ENCODE measurements at regions not wholly inside any gene's neighbourhood (a gene's known extent, or its start where the extent isn't known, plus 50 kb on each side); places are given as distances from the start of the nearest gene placed in this dataset.

DNA sequence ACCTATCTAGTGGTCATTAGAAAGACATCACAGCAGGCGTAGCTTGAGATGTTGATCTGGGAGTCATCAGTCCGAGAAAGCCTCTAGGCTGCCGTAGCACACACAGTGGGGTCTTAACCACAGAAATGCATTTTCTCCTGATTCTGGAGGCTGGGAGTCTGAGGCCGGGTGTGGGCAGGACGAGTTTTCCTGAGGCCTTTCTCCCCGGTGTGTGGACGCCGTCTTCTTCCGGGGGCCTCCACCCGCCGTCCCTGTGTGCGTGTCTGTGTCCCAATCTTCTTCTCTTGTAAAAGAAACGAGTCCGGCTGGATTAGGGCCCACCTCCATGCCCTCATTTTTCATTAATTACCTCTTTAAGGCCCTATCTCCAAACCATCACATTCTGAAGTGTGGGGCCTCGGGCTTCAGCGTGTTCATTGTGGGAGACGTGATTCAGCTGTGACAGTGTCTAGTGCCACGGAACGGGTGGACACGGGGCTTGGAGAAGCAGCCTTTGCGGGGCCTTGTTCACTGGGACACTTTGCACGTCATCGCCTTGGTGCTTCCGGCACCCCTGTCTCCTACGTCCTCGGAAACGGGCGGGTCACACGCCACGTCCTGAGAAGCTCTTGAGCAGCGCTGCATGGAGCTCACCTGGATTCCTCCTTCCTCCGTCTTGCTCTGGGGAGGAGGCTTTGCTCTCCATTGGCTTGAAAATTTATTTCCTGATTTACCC lies 208.9 kb upstream of the SOX1 start:
- TF ChIP-seq GATA2 (IDR thresholded peaks at IDR 0.05; ENCODE audit: low read depth, low read length), result no peak
- no peak for TF ChIP-seq GATA3 (IDR thresholded peaks at IDR 0.05; ENCODE audit: low read depth, low read length)

DNA sequence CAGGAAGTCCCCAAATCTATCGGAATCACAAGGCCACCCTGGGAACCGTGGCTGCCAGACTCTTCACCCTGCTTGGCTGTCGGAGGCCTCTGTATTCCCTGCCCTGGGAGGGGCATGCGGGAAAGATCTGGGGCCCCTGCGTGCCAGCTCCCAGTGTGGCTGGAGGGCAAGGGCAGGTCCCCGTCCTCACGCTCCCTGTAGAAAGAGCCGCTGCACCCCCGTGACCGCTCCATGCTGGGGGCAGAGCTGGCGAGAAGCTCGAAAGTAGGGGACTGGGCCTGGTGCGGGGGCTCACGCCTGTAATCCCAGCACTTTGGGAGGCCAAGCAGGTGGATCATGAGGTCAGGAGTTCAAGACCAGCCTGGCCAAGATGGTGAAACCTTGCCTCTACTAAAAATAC lies 208.4 kb upstream of the SOX1 start:
- TF ChIP-seq GATA2 (IDR thresholded peaks at IDR 0.05; ENCODE audit: low read depth, low read length) (no peak), GATA3 (IDR thresholded peaks at IDR 0.05; ENCODE audit: low read depth, low read length) (no peak)

DNA sequence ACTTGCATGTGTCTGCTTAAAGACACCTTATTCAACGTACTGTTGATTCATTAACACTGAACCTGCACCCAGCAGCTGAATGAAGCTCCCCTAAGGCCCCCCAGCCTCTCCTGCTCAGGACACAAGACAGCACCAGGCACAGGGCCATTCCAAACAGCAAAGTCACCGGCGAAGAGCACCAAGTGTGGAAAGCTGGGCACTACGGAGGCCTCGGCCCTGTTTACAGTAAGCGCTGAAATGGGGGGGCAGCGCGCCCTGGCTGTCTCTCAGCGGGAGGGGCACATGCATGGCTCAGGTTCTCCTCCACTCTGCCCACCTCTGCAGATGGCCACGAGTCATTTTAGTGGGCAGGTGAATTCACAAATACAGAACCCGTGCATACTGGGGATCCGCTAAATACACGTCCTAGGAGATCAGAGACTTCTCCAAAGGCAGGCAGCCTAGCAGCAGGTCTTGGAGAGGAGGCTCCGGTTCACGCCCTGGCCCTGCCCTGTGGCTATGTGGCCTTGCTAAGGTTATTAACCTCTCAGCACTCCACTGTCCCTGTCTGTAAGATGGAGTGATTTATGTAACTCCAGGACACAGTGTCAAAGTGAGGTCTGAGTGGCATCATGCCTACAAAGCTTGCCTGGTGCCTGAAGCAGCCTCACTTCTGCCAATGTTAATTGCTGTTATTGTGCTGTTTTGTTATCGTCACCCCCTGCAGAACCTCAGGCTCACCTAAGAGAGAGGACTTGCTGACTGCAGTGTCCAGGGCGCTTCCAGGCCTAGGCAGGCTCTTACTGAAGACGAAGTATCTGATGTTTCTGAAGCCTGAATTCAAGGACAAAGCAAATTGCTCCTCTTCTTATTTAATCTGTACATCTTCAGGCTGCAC lies 207.4 kb upstream of the SOX1 start:
- TF ChIP-seq GATA3 (IDR thresholded peaks at IDR 0.05; ENCODE audit: low read depth, low read length), result no peak
- TF ChIP-seq GATA2 (IDR thresholded peaks at IDR 0.05; ENCODE audit: low read depth, low read length), result no peak

GRCh38 chr13:111860231-111860552 lies 206.8 kb upstream of the SOX1 start:
- no peak for TF ChIP-seq GATA2 (IDR thresholded peaks at IDR 0.05; ENCODE audit: low read depth, low read length)
- TF ChIP-seq GATA3 (IDR thresholded peaks at IDR 0.05; ENCODE audit: low read depth, low read length), result no peak

- no peak for TF ChIP-seq GATA3 (IDR thresholded peaks at IDR 0.05; ENCODE audit: low read depth, low read length)
- TF ChIP-seq GATA2 (IDR thresholded peaks at IDR 0.05; ENCODE audit: low read depth, low read length), result no peak
Measured at GRCh38 chr13:111861319-111861718, 205.6 kb upstream of the SOX1 start.

GRCh38 chr13:111861766-111862366 lies 205.1 kb upstream of the SOX1 start:
- no peak for TF ChIP-seq GATA2 (IDR thresholded peaks at IDR 0.05; ENCODE audit: low read depth, low read length)

GRCh38 chr13:111862836-111863815 lies 203.8 kb upstream of the SOX1 start:
- TF ChIP-seq GATA2 (IDR thresholded peaks at IDR 0.05; ENCODE audit: low read depth, low read length) (no peak), GATA3 (IDR thresholded peaks at IDR 0.05; ENCODE audit: low read depth, low read length) (no peak)

DNA sequence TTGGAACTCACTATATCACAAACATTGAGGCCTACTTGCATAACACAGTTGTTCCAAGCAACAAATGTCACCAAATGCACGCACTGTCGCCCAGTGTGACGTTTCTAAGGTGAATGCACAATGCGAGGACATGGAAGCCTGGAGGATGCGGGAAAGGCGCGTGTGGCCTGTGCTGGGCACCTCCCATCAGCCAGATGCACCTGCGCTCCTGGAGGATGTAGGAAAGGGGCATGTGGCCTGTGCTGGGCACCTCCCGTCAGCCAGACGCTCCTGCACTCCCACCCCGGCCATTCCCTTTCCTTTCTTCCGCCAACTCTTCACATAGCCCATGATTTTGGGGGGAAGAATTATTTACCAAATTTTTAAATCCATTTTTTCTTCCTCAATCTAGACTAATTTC lies 202.4 kb upstream of the SOX1 start:
- TF ChIP-seq GATA3 (IDR thresholded peaks at IDR 0.05; ENCODE audit: low read depth, low read length) (no peak), GATA2 (IDR thresholded peaks at IDR 0.05; ENCODE audit: low read depth, low read length) (no peak)

GRCh38 chr13:111865046-111865445 lies 201.9 kb upstream of the SOX1 start:
- TF ChIP-seq GATA3 (IDR thresholded peaks at IDR 0.05; ENCODE audit: low read depth, low read length) (no peak), GATA2 (IDR thresholded peaks at IDR 0.05; ENCODE audit: low read depth, low read length) (no peak)

- TF ChIP-seq GATA2 (IDR thresholded peaks at IDR 0.05; ENCODE audit: low read depth, low read length) (no peak), GATA3 (IDR thresholded peaks at IDR 0.05; ENCODE audit: low read depth, low read length) (no peak)
Measured at GRCh38 chr13:111865826-111866225, 201.1 kb upstream of the SOX1 start.

GRCh38 chr13:111866731-111867245 lies 200.2 kb upstream of the SOX1 start:
- TF ChIP-seq GATA3 (IDR thresholded peaks at IDR 0.05; ENCODE audit: low read depth, low read length) (no peak), GATA2 (IDR thresholded peaks at IDR 0.05; ENCODE audit: low read depth, low read length) (no peak)

GRCh38 chr13:111867657-111868056 lies 199.3 kb upstream of the SOX1 start:
- TF ChIP-seq GATA2 (IDR thresholded peaks at IDR 0.05; ENCODE audit: low read depth, low read length) (no peak), GATA3 (IDR thresholded peaks at IDR 0.05; ENCODE audit: low read depth, low read length) (no peak)

DNA sequence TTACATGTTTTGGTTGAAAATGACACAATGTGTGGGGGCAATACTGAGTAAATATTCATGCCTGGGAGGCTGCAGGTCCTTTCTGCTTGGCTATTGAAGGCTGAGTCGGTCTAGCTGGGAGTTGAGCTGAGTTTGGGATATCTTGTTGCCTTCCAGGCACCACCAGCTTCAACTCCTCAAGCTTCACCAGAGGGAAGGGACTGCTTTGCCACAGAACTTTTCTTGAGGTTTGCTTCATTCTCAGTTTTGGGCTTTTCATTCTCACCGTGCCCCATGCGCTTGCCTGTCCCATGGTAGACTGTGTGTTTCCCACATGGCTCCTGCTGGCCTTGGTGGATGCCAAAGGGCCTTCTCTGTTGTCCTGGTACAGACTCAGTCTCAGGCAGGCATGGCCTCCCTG lies 198.2 kb upstream of the SOX1 start:
- TF ChIP-seq GATA3 (IDR thresholded peaks at IDR 0.05; ENCODE audit: low read depth, low read length), result no peak
- TF ChIP-seq GATA2 (IDR thresholded peaks at IDR 0.05; ENCODE audit: low read depth, low read length), result no peak

Measured in SH-SY5Y (cell line).